Keratinocyte (primary cell): ENCODE measurements at regions not wholly inside any gene's neighbourhood (a gene's known extent, or its start where the extent isn't known, plus 50 kb on each side); places are given as distances from the start of the nearest gene placed in this dataset.

Experiments
- DNase-seq: peaks from one replicate; pipeline ENCODE4 v3.0.0-alpha.2; 2011; ENCODE audit warnings: low read depth, missing footprints, low spot score
- FAIRE-seq: peaks from 2 replicates; lab custom pipeline; 2011; peaks lifted over from hg19 to GRCh38; lab: Jason Lieb, UNC
- H2AFZ ChIP-seq: 2 replicates; pipeline ENCODE4 v1.6.0; 2012; ENCODE audit warnings: low read length, control low read depth, inconsistent platforms; ENCODE audit not compliant: control insufficient read depth
- H3K27ac ChIP-seq: 2 replicates; pipeline ENCODE4 v1.5.1; 2011; ENCODE audit warnings: low read length; ENCODE audit not compliant: control insufficient read depth, insufficient read depth
- H3K27me3 ChIP-seq: 3 replicates; pipeline ENCODE4 v1.6.0; 2011; ENCODE audit warnings: low read length; ENCODE audit not compliant: control insufficient read depth, insufficient read depth; ENCODE audit errors: extremely low read depth
- H3K36me3 ChIP-seq, 2 experiments: 2 replicates in 1 of 2; 3 replicates in 1 of 2; pipeline ENCODE4 v1.5.1; 2011; ENCODE audit warnings: low read length in 2 of 2, mild to moderate bottlenecking in 1 of 2; ENCODE audit not compliant: control insufficient read depth in 2 of 2, insufficient read depth in 2 of 2; ENCODE audit errors: extremely low read depth in 1 of 2
- H3K4me1 ChIP-seq: 3 replicates; pipeline ENCODE4 v1.5.1; 2011; ENCODE audit warnings: low read length; ENCODE audit not compliant: control insufficient read depth, insufficient read depth; ENCODE audit errors: extremely low read depth
- H3K4me2 ChIP-seq: 3 replicates; pipeline ENCODE4 v1.6.0; 2011; ENCODE audit warnings: low read depth, low read length; ENCODE audit not compliant: control insufficient read depth, insufficient read depth; ENCODE audit errors: extremely low read depth
- H3K4me3 ChIP-seq, 3 experiments: fragments of 200-600 bp in 1 of 3; sonication (generic) in 1 of 3; 2 replicates in 2 of 3; 3 replicates in 1 of 3; pipeline ENCODE4 v1.5.1; 2011 to 2016; ENCODE audit warnings: low read length in 3 of 3, mild to moderate bottlenecking in 3 of 3, control low read depth in 2 of 3, inconsistent platforms in 1 of 3, low read depth in 1 of 3, mixed read lengths in 1 of 3, mixed run types in 1 of 3, moderate library complexity in 1 of 3; ENCODE audit not compliant: control insufficient read depth in 2 of 3, insufficient read depth in 2 of 3; ENCODE audit errors: extremely low read depth in 1 of 3
- H3K79me2 ChIP-seq: 2 replicates; pipeline ENCODE4 v1.6.0; 2012; ENCODE audit warnings: low read length; ENCODE audit not compliant: control insufficient read depth, insufficient read depth
- H3K9ac ChIP-seq: 3 replicates; pipeline ENCODE4 v1.6.0; 2011; ENCODE audit warnings: low read length; ENCODE audit not compliant: control insufficient read depth, insufficient read depth; ENCODE audit errors: extremely low read depth
- H3K9me1 ChIP-seq: 3 replicates; pipeline ENCODE4 v1.6.0; 2011; ENCODE audit warnings: low read length; ENCODE audit not compliant: control insufficient read depth, insufficient read depth; ENCODE audit errors: extremely low read depth
- H3K9me3 ChIP-seq: 2 replicates; pipeline ENCODE4 v1.5.1; 2012; ENCODE audit warnings: low read depth, low read length; ENCODE audit not compliant: control insufficient read depth
- H4K20me1 ChIP-seq: 3 replicates; pipeline ENCODE4 v1.6.0; 2011; ENCODE audit warnings: low read length; ENCODE audit not compliant: control insufficient read depth, insufficient read depth; ENCODE audit errors: extremely low read depth
- EZH2 ChIP-seq: IDR thresholded peaks from one replicate; pipeline ENCODE4 v1.6.1; 2012; ENCODE audit warnings: inconsistent platforms, mild to moderate bottlenecking, low read length, moderate library complexity
- dilution Hi-C: fragments of 300-500 bp; cut with MboI; formaldehyde crosslinking; loops from one replicate; pipeline ENCODE4 v1.7.0; 2020; ENCODE audit warnings: low sequenced_read_pairs; ENCODE audit not compliant: extremely low pct_ligation_motif_present
- TF ChIP-seq, protein P1 (sequence below), 3 experiments: IDR thresholded peaks in 1 of 3; conservative IDR thresholded peaks in 1 of 3; optimal IDR thresholded peaks in 1 of 3; 2 replicates in 2 of 3; 3 replicates in 1 of 3; pipeline versions ENCODE3 to v1.5.1; 2011; ENCODE audit warnings: low read length in 3 of 3, mild to moderate bottlenecking in 3 of 3, moderate library complexity in 2 of 3, control low read depth in 1 of 3, inconsistent platforms in 1 of 3; ENCODE audit not compliant: insufficient read depth in 2 of 3; ENCODE audit errors: extremely low read depth in 1 of 3

DNA sequence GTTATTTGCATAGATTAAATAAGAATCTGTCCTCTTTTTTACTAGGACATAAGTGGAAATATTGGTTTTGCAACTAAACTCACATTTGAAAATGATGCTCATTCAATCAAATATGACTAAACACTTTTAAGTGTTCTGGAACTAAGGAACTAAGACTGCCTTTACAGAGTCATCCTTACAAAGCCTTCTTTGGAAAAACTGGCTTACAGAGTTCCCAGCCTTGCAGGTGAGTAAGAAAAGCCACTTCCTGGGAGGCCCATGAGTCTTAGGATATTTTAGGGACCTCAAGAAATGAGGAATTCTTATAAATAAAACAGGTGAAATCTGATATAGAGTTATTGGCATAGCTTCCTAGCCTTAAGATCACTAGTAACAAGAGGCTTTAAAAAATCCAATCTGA is 135.5 kb downstream of the ALOX5 start:
- no peaks in the 10 kb centered on the region for H3K79me2 ChIP-seq
- H3K4me1 ChIP-seq = peaks cover 17% of the 10 kb centered on the region
- no peak for TF ChIP-seq EZH2
- TF ChIP-seq, protein P1, sequence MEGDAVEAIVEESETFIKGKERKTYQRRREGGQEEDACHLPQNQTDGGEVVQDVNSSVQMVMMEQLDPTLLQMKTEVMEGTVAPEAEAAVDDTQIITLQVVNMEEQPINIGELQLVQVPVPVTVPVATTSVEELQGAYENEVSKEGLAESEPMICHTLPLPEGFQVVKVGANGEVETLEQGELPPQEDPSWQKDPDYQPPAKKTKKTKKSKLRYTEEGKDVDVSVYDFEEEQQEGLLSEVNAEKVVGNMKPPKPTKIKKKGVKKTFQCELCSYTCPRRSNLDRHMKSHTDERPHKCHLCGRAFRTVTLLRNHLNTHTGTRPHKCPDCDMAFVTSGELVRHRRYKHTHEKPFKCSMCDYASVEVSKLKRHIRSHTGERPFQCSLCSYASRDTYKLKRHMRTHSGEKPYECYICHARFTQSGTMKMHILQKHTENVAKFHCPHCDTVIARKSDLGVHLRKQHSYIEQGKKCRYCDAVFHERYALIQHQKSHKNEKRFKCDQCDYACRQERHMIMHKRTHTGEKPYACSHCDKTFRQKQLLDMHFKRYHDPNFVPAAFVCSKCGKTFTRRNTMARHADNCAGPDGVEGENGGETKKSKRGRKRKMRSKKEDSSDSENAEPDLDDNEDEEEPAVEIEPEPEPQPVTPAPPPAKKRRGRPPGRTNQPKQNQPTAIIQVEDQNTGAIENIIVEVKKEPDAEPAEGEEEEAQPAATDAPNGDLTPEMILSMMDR (optimal IDR thresholded peaks at IDR 0.05 in 1 of 3, IDR thresholded peaks at IDR 0.05 in 1 of 3, conservative IDR thresholded peaks at IDR 0.05 in 1 of 3; ENCODE audit: extremely low read depth in 1 of 3, insufficient read depth in 2 of 3, low read length in 3 of 3) = no peak
- no peaks in the 10 kb centered on the region for H3K9me1 ChIP-seq
- no peak overlapping the region for H3K4me3 ChIP-seq
- no peak overlapping the region for H2AFZ ChIP-seq
- no peaks in the 10 kb centered on the region for H3K9me3 ChIP-seq
- peak; percentile 34 for FAIRE-seq
- no peak overlapping the region for H3K9ac ChIP-seq
- H3K36me3 ChIP-seq = no peaks in the 10 kb centered on the region
- dilution Hi-C loops = no loop called here
- no peak for DNase-seq
- no peaks in the 10 kb centered on the region for H4K20me1 ChIP-seq
- H3K27me3 ChIP-seq = no peaks in the 10 kb centered on the region
- H3K27ac ChIP-seq = no peak overlapping the region
- H3K4me2 ChIP-seq = no peak overlapping the region

DNA sequence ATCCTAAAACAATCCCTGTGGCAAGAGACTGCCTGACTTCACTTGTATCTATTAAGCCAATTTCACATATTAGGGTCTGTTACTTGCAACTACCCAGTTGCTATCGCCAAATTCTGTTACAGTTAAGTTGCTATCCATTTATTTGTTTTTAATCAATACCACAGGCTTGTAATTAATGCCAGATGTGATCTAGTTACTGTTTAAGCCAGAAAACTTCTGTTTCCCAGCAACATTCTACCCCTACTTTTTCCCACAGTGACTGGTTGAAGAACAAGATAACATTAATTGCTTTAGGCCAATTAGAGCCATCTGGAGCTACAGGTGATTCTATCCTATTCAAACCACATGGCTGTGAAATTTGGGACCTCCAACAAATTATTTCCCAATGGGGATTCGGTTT is 131.3 kb downstream of the ALOX5 start:
- H3K9me3 ChIP-seq = no peaks in the 10 kb centered on the region

More for the DNA sequence above, 131.3 kb downstream of the ALOX5 start:
- Histone ChIP-seq H3K36me3 (no peaks in the 10 kb centered on the region), H4K20me1 (no peaks in the 10 kb centered on the region), H2AFZ (no peak overlapping the region), H3K27ac (no peak overlapping the region), H3K27me3 (no peaks in the 10 kb centered on the region), H3K9ac (no peak overlapping the region), H3K79me2 (no peaks in the 10 kb centered on the region), H3K4me1 (peaks cover 7% of the 10 kb centered on the region), H3K4me3 (no peak overlapping the region), H3K9me1 (no peaks in the 10 kb centered on the region), H3K4me2 (no peak overlapping the region)
- dilution Hi-C loops = no loop called here
- FAIRE-seq (no peak), DNase-seq (no peak)
- TF ChIP-seq EZH2 = no peak
- TF ChIP-seq, protein P1 (optimal IDR thresholded peaks at IDR 0.05 in 1 of 3, IDR thresholded peaks at IDR 0.05 in 1 of 3, conservative IDR thresholded peaks at IDR 0.05 in 1 of 3; ENCODE audit: extremely low read depth in 1 of 3, insufficient read depth in 2 of 3, low read length in 3 of 3) = no peak
